Mesodermal cell (in vitro differentiated cells): ENCODE measurements at regions not wholly inside any gene's neighbourhood (a gene's known extent, or its start where the extent isn't known, plus 50 kb on each side); places are given as distances from the start of the nearest gene placed in this dataset.

Experiments
- H3K27ac ChIP-seq: 2 replicates; pipeline ENCODE4 v1.7.0; 2013; ENCODE audit warnings: mild to moderate bottlenecking, low read depth, low read length, moderate library complexity; ENCODE audit not compliant: severe bottlenecking
- H3K36me3 ChIP-seq: 2 replicates; pipeline ENCODE4 v1.7.1; 2013; ENCODE audit warnings: mild to moderate bottlenecking, low read length, moderate library complexity; ENCODE audit not compliant: control insufficient read depth, insufficient read depth
- H3K4me1 ChIP-seq: one replicate; pipeline ENCODE4 v1.7.1; 2013; ENCODE audit warnings: mild to moderate bottlenecking, low read length; ENCODE audit not compliant: insufficient read depth, control insufficient read depth, poor library complexity, severe bottlenecking
- H3K4me3 ChIP-seq: 2 replicates; pipeline ENCODE4 v1.7.0; 2013; ENCODE audit warnings: low read length, control low read depth, mild to moderate bottlenecking; ENCODE audit not compliant: insufficient read depth, poor library complexity, severe bottlenecking; ENCODE audit errors: extremely low read depth
- H3K9me3 ChIP-seq: 2 replicates; pipeline ENCODE4 v1.7.1; 2013; ENCODE audit warnings: mild to moderate bottlenecking, low read length, moderate library complexity; ENCODE audit not compliant: control insufficient read depth
- WGBS, 2 experiments: methylation state at CpG; one replicate each; pipeline ENCODE4 v1.1.5; 2013; ENCODE audit warnings: missing lambda C conversion rate in 2 of 2; ENCODE audit not compliant: insufficient coverage in 2 of 2; 5-methylcytosine and 5-hydroxymethylcytosine counted together

DNA sequence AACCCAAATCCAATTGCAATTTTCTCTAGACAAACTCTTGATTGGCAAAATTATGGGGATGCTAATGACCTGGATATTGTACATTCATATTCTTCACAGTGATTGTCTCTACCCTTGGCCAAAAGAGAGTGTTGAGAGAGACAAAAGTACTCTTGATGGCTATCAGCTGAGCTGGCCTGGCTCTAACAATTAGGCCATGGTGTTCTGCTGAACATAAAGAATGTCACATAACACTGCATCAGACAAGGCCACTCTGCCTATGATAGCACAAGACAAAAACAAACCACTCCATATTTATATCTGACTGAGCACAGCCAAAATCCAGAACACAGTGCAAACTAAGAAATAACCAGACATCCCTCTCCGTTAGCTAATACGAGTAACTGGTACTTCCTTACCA is 101.7 kb downstream of the ADAMTS1 start:
- no peak overlapping the region for H3K27ac ChIP-seq
- WGBS, 2 experiments, result 92 to 100% methylated on average over 2 of the region's 2 CpGs
- no peaks in the 10 kb centered on the region for H3K4me1 ChIP-seq
- H3K4me3 ChIP-seq, result no peak overlapping the region
- no peaks in the 10 kb centered on the region for H3K36me3 ChIP-seq
- H3K9me3 ChIP-seq, result no peaks in the 10 kb centered on the region

DNA sequence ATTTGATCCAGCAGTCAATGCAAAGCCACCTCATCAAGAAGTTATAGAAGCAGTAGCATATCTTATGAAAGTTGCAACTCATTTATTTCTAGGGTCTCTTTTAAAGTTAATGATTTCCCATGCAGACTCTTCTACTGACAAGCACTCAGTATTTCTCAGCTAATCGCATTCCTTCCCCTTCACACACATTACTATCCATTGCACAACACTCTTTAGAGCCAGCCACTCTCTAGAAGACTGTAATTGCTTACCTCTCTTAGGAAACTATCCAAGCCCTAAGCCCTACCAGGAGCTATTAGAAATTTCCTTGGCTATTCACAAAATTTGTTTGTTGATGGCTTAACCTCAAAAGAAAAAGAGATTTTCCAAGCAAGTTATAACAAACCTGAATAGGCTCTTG is 106.0 kb downstream of the ADAMTS1 start:
- H3K9me3 ChIP-seq, result no peaks in the 10 kb centered on the region
- H3K36me3 ChIP-seq, result no peaks in the 10 kb centered on the region
- H3K4me1 ChIP-seq, result peaks cover 8% of the 10 kb centered on the region
- H3K4me3 ChIP-seq, result no peak overlapping the region
- no peak overlapping the region for H3K27ac ChIP-seq
- 86 to 90% methylated on average over 1 of the region's 1 CpG for WGBS, 2 experiments

DNA sequence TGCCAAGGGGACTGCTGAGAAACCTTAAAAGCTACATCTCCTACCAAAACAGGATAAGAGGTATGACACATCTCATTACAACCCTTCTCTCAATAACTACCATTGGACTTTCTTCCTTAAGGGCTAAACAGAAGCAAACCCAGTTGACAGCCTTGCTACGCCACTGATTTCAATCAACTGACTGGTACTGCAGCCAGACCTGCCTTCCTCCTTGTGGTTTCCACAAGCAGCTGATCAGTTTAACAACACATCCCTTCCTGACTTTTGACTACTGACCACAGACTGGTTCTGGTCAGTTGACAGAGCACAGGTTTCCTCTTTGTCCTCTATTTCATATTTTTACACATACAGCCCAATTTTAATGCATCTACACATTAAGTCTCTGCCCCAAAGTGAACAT is 108.8 kb downstream of the ADAMTS1 start:
- WGBS, 2 experiments, result 100% methylated on average over 1 of the region's 1 CpG
- Histone ChIP-seq H3K27ac (no peak overlapping the region), H3K9me3 (no peaks in the 10 kb centered on the region), H3K4me1 (peaks cover 18% of the 10 kb centered on the region), H3K36me3 (no peaks in the 10 kb centered on the region), H3K4me3 (no peak overlapping the region)

DNA sequence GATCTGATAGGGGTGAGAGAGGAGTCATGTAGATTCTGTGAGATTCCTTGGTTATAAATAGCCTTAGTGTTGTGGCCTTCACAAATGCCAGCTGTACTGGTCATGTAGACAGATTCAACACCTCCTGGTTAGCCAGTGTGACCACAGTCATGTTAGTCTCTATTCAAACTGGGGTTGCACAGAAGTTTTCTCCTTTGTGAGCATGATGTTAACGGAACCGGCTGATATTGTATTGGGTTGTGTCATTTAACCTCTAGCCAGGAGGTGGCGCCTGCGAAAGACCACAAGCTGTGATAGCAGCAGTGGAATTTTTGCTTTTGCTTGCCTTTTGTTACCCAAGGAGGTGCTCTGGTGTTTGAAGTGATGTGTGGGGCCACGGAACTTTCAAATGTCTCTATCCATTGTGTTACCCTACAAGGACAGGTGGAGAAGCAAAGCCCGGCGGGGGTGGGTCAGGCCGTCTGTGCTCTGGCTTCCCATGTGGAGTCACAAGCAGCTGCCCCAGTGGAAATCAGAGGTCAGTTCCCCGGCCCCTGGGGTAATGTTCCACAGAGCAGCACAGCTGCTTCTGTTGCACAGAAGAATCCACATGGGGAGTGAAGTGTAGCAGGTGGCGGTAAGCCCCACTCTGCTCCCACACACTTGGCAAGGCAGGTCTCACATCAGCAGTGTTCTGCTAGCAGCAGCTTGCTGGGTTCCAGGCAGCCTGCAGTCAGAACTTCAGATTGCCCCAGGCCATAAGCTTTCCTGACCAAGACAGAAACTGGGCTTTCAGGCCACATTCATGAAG is 112.6 kb downstream of the ADAMTS1 start:
- Histone ChIP-seq H3K4me3 (no peak overlapping the region), H3K27ac (no peak overlapping the region), H3K9me3 (no peaks in the 10 kb centered on the region), H3K36me3 (no peaks in the 10 kb centered on the region), H3K4me1 (peaks cover 18% of the 10 kb centered on the region)
- WGBS, 2 experiments, result 48 to 51% methylated on average over 3 to 9 of the region's 10 CpGs

DNA sequence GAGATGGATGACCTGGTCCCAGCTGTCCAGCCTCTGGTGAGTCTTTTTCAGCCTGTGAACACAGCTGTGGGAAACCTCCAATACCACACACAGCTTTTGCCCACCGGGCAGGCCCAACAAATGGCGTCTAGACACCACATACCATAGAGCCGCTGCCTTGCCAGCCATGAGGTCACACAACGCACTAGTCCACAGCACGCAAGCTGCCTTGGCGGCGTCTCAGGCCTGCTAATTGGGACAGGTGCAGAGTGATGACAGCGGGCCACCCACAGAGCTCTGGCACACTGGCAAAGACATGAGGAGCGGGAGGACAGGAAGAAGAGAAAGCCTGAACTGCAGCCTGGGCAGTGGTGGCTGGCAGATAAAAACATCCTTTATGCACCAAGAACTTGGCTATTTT is 125.5 kb downstream of the ADAMTS1 start:
- H3K4me3 ChIP-seq, result no peak overlapping the region
- H3K36me3 ChIP-seq, result no peaks in the 10 kb centered on the region
- no peaks in the 10 kb centered on the region for H3K9me3 ChIP-seq
- H3K4me1 ChIP-seq, result no peaks in the 10 kb centered on the region
- 87 to 89% methylated on average over 6 to 9 of the region's 9 CpGs for WGBS, 2 experiments
- H3K27ac ChIP-seq, result no peak overlapping the region

DNA sequence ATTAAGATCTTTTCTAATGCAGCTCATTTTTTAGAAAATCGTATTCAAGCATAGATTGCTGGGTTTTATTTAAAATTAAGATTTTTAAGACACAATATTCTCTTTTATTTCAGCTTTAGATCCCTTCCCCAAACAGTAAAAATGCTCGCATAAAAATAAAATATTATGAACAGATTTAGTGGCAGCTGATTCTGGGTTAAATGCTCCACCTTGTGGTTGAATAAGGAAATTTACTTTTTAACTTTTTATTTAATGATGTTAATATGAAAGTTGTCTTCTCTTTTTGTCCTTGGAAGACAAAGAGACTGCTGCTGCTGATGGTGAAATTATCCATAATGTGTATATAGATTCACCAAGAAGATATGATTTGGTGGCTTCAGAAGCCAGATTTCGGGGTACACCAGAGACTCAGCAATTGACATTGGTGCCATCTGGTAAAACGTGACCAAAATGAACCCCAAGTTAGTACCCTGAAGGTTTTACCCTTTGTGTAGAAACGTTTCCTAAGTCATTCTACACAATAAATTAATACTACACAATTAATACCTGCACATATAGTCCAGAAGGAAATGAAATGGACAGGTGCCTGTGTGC is 128.0 kb downstream of the ADAMTS1 start:
- Histone ChIP-seq H3K4me3 (no peak overlapping the region), H3K36me3 (no peaks in the 10 kb centered on the region), H3K27ac (no peak overlapping the region), H3K9me3 (no peaks in the 10 kb centered on the region), H3K4me1 (no peaks in the 10 kb centered on the region)
- 75 to 95% methylated on average over 2 of the region's 5 CpGs for WGBS, 2 experiments

DNA sequence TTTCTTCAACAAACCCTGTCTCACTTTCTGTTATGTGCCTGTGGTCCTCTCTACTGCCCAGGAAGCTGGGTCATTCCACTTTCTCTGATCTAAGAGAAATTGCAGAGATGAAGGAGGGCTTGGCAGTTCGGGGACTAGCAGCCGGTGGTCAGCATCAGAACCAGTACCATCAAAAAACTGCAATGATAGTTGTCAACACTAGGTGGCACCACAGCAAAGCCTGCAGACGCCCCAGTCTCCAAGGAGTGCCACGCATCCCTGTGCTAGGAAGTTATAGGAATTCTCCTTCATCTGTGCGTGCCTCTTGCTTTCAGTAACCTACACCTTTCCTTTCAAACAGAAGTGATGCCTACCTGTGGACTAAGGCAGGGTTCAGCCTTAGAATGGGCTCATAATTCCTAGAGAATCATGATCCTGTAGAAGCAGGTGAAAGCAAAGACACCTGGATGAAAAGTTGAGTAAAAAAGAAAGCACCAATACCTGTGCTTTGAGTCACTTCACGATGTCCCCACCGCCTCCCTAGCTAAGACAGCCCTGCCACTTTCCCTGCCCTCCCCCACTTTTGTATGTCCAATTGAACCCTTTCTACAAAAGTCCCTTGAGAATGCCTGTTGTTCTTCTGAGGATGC is 129.2 kb downstream of the ADAMTS1 start:
- Histone ChIP-seq H3K9me3 (no peaks in the 10 kb centered on the region), H3K27ac (no peak overlapping the region), H3K36me3 (no peaks in the 10 kb centered on the region), H3K4me3 (no peak overlapping the region), H3K4me1 (no peaks in the 10 kb centered on the region)
- 40 to 55% methylated on average over 4 to 7 of the region's 7 CpGs for WGBS, 2 experiments

DNA sequence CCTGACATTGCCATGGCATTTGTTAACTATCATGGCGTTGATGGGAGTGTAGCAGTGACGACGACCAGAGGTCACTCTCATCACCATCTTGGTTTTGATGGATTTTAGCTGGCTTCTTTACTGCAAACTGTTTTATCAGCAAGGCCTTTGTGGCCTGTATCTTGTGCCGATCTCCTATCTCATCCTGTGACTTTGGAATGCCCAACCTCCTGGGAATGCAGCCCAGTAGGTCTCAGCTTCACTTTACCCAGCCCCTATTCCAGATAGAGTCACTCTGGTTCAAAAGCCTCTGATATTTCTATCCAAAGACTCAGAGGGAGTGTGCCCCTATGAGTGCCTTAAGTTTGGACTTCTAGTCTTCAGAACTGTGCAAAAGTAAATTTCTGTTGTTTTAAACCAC is 130.1 kb downstream of the ADAMTS1 start:
- Histone ChIP-seq H3K4me3 (no peak overlapping the region), H3K4me1 (no peaks in the 10 kb centered on the region), H3K9me3 (no peaks in the 10 kb centered on the region), H3K27ac (peak overlapping the region; percentile 37), H3K36me3 (no peaks in the 10 kb centered on the region)
- 83 to 89% methylated on average over 4 of the region's 4 CpGs for WGBS, 2 experiments

DNA sequence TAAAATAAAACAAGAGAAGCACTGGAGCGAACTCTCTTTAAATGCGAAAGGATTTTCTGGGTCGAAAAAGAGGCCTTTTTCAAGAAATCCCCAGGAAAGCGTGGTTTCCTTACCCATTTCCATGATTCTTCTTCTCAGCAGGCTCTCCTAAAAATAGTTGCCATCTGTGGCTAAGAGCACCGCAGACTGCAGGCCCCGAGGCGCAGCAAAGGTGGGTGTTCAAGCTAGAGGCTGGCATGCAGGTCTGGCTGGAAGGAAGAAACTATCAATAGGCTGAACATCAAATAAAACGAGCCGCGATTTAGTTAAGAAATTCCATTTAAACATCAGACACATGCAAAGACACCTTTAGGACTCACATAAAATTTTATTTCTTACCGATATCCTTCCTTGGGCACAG is 135.1 kb downstream of the ADAMTS1 start:
- Histone ChIP-seq H3K27ac (no peak overlapping the region), H3K4me1 (no peaks in the 10 kb centered on the region), H3K9me3 (no peaks in the 10 kb centered on the region), H3K36me3 (no peaks in the 10 kb centered on the region), H3K4me3 (no peak overlapping the region)
- WGBS, 2 experiments, result 59 to 70% methylated on average over 7 to 10 of the region's 11 CpGs

DNA sequence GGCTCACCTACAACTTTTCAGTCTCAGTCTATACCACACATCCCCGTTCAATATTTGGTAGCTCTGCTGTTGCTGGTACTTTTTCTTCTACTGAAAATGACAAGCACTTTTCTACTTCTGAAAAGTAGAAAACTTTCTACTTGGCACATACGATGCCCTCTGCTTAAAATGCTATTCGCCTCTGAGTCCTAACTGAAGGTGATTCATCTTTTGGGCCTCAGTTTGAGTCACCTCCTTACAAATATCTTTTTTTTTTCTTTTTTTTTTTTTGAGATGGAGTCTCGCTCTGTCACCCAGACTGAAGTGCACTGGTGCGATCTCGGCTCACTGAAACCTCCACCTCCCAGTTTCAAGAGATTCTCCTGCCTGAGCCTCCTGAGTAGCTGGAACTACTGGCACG is 136.0 kb upstream of the CYYR1 start:
- Histone ChIP-seq H3K4me3 (no peak overlapping the region), H3K27ac (no peak overlapping the region), H3K9me3 (no peaks in the 10 kb centered on the region), H3K4me1 (no peaks in the 10 kb centered on the region), H3K36me3 (no peaks in the 10 kb centered on the region)
- WGBS, 2 experiments, result 93 to 95% methylated on average over 4 to 6 of the region's 7 CpGs
